Amygdala (tissue), 56 donors: ENCODE measurements at regions not wholly inside any gene's neighbourhood (a gene's known extent, or its start where the extent isn't known, plus 50 kb on each side); places are given as distances from the start of the nearest gene placed in this dataset.
"Not testable (repeated sequence)": the region's sequence is repeated elsewhere in the genome, so short reads cannot be mapped to it uniquely, and the experiment has no call there.

Source experiments
- DNase-seq, 56 donors: peaks; one replicate each; lab custom pipeline; 2025; lab: John Stamatoyannopoulos, UW

DNA sequence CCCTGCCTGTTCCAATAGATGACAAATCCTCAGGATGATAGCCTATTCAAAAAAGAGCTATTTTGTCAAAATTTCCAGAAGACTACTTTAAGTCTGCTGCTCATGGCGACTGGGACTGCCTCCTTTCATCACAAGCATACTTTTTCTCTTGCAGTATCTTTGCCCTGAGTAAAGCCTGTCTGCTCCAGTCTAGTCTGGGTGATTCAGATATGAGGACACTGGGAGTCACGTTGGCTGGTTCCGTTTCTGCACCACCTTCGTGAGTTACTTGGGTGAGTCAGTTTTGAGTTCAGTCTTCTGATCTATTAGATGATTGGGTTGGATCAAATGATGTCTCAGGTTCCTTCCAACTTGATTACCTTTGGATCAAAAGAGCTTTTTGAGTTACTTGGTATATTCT, 301.3 kb upstream of the STXBP6 start:
- no peak for DNase-seq

DNA sequence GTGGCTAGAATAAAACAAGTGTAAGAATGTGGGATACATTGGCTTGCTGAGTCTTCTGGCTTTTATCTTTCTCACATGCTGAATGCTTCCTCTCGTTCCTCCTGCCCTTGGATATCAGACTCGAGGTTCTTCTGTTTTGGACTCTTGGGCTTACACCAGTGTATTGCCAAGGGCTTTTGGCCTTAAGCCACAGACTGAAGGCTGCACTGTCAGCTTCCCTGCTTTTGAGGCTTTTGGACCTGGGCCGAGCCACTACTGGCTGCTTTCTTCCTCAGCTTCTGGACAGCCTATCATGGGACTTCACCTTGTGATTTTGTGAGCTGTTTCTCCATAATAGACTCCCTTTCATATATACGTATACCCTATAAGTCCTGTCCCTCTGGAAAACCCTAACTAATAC, 300.9 kb upstream of the STXBP6 start:
- no peak for DNase-seq

DNA sequence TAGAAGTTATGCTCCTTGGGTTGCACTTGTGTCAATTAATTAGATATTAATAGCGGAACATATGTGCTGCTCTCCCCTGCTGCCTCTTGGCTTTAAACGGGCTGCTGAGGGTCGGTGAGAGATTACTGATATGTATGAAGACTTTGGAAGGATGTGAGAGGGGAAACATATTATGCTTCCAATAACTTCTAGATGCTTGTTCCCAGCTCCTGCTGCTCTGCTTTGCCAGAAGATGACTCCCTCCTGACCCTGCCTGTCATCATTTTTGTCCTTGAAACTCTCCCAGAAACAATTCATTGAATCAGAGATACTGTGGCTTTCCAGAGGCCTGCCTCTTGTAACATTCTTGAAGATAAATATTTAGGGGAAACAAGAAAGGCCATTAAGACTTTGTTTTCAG, 300.1 kb upstream of the STXBP6 start:
- no peak for DNase-seq

DNA sequence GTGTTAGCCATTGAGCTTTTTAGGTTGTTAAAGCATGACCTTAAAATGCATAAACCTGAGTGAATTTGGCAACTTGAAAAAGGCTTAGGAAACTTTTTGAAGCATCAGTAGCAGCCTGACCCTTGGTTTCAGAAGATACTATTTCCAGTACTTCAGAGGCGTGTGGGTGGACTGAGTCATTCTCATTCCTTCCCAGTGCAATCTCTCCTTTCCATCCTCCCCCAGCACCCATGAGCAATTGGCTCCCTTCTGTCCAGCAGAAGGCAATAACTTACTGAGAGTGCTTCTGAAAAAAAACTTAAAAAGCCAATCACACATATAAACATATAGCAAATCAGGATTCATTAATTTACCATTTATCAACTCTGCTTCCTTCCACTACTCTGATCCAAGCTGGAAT, 299.3 kb upstream of the STXBP6 start:
- peak in 10 of 56 donors; percentile 2 to 33 (median 6) for DNase-seq

DNA sequence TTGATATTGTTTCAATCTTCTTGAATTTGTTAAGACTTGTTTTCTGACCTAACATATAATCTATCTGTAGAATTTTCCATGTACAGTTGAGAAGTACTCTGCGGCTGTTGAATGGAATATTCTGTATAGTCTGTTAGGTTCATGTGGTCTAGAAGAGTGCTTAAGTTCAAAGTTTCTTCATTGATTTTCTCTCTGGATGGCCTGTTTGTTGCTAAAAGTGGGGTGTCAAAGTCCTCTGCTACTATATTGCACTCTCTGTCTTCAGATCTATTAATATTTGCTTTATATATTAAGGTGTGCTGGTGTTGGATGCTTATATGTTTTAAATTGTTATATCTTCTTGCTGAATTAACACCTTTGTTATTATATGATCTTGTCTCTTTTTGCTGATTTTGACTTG, 290.9 kb upstream of the STXBP6 start:
- no peak for DNase-seq

DNA sequence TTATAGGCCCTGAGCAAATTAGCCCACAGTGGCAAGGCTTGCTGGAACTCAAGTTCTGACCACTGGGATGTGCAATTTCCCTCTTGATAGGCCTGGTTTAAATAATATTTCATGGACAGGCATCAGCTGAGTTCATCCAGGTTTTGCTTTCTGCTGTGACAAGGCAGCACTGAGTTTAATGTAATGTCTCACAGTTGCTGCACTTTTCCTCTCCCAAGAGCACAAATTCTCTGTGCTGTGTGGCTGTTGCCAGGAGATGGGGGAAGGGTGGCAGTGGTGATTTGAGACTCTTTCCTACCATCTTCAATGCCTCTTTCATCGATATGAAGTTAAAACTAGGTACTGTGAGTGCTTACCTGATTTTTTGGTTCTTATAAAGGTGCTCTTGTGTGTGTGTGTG, 272.8 kb upstream of the STXBP6 start:
- no peak for DNase-seq

DNA sequence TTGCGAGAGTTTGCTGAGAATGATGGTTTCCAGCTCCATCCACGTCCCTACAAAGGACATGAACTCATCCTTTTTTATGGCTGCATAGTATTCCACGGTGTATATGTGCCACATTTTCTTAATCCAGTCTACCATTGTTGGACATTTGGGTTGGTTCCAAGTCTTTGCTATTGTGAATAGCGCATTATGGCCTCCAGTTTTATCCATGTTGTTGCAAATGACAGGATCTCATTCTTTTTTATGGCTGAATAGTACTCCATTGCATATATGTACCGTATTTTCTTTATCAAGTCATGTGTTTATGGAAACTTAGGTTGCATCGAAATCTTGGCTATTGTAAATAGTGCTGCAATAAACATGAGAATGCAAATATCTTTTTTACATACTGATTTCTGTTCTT, 266.1 kb upstream of the STXBP6 start:
- not testable (repeated sequence) for DNase-seq

DNA sequence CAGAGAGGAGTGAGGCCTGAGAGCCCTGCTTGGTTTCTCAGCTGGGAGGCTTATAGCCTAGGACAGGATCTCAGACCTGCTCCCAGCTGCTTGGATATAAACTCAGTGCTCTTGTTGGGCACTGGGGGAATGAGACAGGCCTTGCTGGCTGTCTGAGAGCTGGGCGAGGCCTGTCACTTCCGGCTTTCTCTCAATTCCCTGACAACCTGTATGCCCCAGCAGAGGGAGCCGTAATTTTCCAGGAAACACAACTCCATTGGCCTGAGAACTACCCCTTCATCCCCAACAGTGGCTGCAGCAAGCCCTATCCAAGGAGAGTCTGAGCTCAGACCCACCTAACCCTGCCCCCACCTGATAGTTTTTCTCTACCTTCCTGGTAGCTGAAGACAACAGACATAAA, 258.3 kb upstream of the STXBP6 start:
- no peak for DNase-seq

DNA sequence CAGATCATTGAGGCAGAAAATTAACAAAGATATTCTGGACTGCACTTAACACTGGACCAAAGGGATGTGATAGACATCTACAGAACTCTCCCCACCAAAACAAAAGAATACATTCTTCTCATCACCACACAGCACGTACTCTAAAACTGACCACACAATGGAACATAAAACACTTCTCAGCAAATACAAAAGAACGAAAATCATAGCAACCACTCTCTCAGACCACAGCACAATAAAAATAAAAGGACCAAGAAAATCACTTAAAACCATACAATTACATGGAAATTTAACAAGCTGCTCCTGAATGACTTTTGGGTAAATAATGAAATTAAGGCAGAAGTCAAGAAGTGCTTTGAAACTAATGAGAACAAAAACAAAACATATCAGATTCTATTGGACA, 254.0 kb upstream of the STXBP6 start:
- no peak for DNase-seq

DNA sequence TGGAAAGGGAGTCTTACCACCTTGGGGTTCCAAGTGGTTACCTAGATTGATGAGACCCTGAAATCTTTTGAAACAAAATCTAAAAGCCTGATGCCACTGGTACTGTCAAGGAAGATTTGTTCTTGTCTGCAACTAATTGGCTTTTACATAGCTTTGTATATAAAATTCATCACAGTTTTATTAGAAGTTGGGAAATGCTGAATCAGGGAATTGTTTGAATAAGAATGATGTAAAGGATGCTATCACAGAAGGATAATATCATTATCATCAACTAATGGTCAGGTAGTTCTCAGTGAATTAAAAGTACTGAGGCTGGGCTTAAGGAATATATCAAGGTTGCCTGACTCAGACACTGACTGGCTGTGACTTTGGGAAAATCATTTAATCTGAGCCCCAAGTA, 248.3 kb upstream of the STXBP6 start:
- no peak for DNase-seq

DNA sequence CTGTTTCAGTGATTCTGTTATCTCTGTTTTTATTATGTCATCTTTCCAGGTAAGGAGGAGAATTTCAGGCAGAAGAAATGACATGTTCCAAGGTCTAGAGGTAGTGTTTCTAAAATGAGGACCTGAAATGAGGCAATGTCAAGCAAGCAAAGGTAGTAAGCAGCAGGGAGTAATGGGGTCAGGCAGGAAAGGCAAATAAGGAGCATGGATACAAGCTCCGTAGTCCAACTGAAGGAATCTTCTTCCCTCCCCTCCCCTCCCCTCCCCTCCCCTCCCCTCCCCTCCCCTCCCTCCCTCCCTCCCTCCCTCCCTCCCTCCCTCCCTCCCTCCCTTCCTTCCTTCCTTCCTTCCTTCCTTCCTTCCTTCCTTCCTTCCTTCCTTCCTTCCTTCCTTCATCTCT, 240.2 kb upstream of the STXBP6 start:
- not testable (repeated sequence) for DNase-seq

DNA sequence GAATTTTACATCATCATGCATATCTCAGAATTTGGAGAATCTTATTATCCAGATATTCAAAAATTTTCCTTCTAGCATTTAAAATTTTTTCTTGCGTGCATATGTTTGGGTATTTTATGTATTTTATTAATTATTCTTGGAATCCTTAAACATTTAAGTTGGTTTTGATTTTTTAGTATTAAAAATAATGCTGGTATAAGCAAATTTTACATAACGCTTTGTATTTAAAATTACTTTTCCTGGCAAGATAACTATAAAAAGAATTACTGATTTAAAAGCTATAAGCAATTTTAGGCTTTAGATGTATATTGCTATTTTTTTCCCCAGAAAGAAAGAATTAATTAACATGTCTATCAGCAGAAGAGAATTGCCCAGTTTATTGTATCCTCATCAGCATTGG, 224.6 kb upstream of the STXBP6 start:
- DNase-seq: no peak

DNA sequence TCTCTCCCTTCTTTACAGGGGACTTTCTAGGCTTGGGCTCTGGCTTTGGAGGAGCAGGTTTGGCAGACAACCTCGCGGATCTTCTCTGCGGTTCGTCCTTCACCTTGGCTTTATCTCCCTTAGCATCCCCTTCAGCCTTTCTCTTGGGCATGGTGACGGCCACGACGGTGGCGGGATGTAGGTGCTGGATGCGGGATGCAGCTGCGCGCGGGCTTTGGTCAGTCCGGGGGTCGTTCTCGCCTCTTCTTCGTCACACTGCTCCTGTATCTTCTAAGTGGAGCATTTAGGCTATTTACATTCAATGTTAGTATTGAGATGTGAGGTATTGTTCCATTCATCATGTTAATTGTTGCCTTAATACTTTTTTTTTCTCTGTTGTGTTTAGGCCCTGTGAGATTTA, 217.2 kb upstream of the STXBP6 start:
- no peak for DNase-seq

DNA sequence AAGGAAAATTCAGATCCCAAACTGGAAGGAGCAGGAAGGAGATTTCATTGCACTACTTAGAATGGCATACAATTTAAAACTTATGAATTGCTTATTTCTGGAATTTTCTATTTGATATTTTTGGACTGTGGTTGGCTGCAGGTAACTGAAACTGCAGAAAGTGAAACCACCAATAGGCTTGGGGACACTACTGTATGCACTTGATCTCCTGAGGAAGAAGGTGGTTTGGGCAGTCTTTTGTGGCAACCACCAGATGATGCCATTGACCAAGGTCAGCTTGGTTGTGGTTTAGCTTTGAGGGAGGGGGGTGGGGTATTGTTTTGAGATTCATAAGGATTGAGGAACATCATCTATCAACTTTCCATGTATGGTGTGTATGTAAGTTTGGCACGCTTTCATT, 209.5 kb upstream of the STXBP6 start:
- no peak for DNase-seq

DNA sequence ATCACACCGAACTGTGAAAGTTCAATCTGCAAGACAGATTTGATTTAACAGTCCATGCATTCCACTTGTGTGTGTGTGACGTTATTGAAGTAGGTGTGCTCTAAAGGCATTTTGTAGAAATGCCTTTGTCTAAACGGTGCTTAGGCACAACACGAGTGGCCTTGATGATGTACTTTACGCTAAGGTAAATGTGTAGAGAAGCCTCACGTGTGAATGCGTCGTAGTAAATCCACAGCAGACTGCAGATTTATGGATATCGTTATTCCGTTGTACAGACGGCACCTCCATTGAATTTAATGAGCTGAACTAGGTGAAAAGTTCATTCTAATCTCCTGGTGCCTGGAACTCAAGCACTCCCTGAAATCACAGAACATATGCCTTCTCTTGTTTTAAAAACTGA, 202.8 kb upstream of the STXBP6 start:
- no peak for DNase-seq

DNA sequence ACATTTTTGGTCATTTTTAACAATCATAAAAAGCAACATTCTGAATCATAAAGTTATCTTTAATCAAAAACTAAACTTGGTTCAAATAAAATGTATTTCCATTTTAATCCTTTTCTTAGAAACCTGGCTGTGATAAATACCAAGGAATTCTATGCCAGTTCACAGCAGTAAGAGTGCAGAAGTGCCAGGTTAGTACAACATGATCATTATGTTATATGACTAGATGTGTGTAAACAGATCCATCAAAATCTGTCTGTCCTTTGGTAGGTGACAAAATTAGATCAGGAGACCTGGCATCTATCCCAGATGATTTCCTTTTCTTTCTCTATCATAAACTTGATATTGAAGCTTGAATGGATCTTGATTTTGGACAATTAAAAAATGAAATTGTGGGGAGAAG, 200.6 kb upstream of the STXBP6 start:
- DNase-seq: no peak

DNA sequence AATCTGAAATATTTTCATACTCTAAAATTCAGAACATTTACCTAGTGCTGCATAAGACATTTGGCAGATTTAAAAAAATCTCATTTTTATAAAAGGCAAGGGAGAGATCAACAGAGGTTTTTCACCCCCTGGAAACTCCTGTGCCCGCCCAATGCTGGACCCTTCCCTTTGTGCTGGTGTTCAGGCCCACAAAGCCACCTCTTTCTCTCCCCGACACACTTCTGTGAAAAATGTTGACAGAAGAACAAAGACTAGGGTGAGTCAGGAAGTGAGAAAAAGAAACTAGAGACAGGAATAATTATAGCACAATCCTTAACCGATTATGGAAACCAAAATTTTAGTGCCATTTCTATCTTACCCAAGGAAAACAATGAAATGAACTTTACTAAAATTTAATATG, 197.7 kb upstream of the STXBP6 start:
- no peak for DNase-seq

DNA sequence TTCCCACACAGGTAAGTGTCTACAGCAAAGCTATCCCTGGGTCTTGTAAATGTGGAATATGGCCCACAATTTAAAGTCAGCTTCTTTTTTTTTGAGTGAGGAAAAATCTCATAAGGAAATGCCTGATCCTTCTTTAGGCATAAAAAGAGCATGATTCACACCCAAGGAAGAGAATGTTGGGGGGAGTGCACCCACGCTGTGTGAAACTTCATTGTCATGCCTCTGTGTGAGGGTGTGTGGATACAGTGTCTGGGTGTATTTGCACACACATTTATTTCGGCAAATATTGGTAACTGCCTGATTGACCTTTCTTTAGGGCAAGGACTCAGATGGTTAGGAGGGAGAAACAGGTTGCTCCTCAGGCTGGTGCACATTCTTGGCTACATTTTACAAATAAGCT, 196.8 kb upstream of the STXBP6 start:
- peak in 1 of 56 donors; percentile 3 for DNase-seq

DNA sequence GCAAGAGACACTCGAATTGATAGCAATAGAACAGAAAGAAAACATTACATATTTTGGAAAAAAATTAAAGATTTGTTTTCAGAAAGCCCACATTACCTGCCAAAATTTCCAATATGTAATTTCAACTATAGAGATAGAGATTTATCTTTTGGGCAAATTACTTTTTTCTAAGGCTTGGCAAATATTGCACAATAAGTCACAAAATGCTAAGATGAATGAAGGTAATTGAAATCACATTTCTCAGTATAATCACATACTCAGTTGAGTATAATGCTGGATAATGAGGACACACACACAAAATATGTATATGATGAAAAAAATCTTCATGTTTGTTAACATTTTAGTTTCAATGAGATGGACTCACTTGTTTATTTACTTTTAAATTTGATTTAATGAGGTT, 189.2 kb upstream of the STXBP6 start:
- DNase-seq: no peak

DNA sequence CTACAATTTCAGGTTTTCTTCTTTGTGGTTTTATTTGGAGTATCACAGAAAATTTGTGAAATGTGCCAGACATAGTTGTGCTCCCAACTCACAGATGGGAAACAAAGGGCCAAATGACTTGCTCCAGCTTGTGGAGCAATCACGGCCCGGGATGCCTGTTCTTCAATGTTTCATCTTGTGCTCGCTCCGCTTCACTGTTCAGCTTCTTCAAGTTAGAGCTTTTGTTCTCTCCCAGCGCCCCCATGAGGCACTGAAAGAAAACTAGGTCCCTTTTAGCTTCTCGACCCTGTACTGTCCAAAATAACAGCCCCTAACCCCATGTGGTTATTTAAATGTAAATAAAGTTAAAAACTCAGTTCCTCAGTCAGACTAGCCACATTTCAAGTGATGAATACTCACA, 187.9 kb upstream of the STXBP6 start:
- peak in 7 of 56 donors; percentile 1 to 12 (median 5) for DNase-seq

DNA sequence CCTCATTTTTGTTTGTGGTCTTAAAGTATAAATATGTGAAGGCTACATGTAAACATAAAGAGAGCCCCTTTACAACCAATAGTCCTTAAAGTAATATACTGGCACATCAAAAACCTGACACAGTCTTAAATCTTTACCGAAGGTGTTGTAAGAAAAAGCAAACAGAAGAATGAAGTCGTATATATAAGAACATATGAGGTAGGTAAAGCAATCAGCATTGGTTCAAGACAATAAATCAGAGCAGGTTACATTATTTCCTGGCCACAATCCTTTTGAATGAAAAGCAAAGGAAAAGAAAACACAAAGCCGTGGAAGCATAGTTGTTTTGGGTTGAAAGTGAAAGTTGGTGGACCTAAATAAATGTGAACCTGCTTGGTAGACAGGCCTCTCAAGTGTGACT, 183.7 kb upstream of the STXBP6 start:
- no peak for DNase-seq

DNA sequence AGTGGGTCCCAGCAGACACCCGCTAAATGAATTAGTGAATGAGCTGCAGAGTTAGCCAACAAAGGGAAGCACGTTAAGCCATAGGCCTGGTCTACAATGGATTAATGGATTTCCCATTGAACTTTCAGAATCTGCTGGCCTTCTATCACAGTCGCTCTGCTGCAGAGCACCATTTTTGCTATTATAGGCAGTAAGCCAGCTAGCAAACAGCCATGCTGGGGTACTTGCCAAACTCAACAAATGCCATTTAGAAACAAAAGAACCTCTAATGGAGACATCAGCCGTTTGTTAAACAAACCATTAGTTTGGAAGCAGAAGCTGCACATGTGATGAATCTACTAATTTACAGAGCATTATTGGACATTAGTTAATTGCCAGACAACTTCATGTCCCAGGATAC, 181.1 kb upstream of the STXBP6 start:
- DNase-seq: peak in 4 of 56 donors; percentile 1 to 23 (median 10)

DNA sequence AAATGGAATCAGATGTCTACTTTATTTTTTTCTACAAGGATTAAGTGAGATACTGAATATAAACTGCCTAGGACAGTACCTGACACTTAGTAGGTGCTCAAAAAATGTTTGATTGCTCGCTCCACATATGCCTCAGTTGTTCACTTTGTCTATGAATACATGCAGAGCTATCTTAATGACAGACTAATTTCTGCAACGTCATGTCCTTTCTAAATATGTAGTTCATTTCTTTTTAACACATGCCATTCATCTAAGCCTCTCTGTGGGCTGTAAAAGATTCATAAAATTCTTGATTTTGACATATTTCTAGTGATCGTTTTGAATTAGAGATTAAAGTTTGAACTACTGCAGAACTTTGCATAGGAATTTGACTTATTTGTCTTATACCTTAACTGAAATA, 176.3 kb upstream of the STXBP6 start:
- DNase-seq: no peak

DNA sequence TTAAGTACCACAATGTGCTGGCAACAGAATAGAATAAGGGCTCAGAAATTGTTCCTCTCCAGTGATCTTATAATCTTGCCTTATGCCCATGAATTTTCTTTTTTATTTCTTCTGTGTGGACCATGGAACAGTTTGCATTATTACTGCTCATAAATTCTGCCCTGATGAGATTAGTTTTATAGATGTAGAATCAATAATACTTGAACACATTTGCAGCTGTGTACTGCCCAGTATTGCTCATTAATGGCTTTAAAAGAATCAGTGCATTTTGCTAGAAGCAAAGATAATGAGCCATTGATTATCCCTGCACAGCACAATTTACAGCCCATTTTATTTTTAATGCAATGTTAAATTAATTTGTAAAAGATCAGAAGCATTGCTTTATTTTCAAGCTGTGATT, 172.3 kb upstream of the STXBP6 start:
- no peak for DNase-seq
